GM20000 (cell line): ENCODE measurements at regions not wholly inside any gene's neighbourhood (a gene's known extent, or its start where the extent isn't known, plus 50 kb on each side); places are given as distances from the start of the nearest gene placed in this dataset.

Experiments used
- DNase-seq: peaks from one replicate; pipeline ENCODE4 v3.0.0; 2012; ENCODE audit warnings: low spot score
- CTCF ChIP-seq: IDR thresholded peaks from 2 replicates; pipeline ENCODE4 v1.5.1; 2012; ENCODE audit warnings: mild to moderate bottlenecking, control low read depth; ENCODE audit errors: extremely low read depth, missing control alignments

GRCh38 chr10:62617652-62618051, 186.9 kb upstream of the ADO start:
- DNase-seq, result no peak
- TF ChIP-seq CTCF, result no peak

DNA sequence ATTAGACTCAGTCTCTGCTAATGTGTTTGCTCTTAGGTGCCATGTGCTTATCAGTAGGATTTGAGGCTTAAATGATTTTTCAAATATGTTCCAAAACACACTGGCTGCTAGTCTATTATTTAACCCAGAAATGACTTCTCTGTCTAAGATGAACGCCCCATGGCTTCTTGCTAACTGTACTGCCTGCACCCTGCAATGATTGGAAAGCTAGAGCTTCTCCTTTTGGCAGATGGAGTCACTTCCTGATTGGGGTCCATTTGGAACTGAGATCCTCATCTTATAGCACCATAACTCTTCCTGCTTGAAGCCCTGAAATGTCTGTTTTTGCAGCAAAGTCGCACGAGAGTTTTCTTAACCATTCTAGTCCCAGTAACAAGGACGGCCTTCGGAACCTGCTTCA, 186.5 kb upstream of the ADO start:
- no peak for DNase-seq
- no peak for TF ChIP-seq CTCF

GRCh38 chr10:62618576-62619412, 185.7 kb upstream of the ADO start:
- TF ChIP-seq CTCF, result no peak
- DNase-seq, result peak; percentile 44

- no peak for DNase-seq
- no peak for TF ChIP-seq CTCF
Observed at GRCh38 chr10:62619413-62619738, 185.1 kb upstream of the ADO start.

GRCh38 chr10:62620491-62620890, 184.0 kb upstream of the ADO start:
- DNase-seq, result no peak

DNA sequence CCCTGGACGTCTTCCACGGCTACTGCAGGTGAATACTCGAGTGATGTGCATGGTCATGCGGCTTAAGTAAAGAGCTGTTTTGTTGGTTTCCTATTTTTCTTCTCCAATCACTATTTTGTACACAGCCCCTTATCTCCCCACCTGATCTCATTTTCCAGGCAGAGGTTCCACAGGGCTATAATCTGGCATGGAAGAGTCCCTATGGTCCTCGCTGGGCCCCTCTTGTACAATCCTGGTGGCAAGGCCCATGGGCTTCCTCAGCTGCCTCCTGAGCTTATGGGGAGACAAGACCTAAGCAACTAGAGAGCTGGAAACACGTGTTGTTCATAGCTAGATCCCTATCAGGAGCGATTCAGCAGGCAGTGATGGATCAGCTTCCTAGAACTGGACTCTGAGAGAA, 181.3 kb upstream of the ADO start:
- TF ChIP-seq CTCF, result no peak

More at GRCh38 chr10:62620491-62620890, 184.0 kb upstream of the ADO start:
- no peak for TF ChIP-seq CTCF

DNA sequence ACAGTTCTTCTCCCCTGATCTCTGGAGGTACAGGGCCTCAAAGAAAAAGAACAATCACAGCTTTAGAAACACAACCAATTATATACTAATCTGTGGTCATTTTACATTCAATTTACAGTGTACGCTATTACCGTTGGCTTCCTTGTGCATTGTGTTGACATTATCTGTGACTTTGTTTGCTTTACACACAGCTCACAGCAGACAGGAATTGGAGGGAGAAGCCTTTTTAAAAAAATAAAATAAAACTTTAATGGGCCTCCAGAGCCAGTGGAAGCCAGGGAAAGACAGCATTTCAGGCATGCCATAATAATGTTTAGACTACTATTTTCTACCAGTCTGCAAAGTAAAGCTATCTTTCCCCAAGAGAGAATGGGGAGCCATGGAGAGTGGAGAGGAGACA, 179.0 kb upstream of the ADO start:
- TF ChIP-seq CTCF, result no peak
- DNase-seq, result no peak

More for the DNA sequence above, 181.3 kb upstream of the ADO start:
- no peak for DNase-seq
